Stomach (tissue), 4 donors: ENCODE measurements at regions not wholly inside any gene's neighbourhood (a gene's known extent, or its start where the extent isn't known, plus 50 kb on each side); places are given as distances from the start of the nearest gene placed in this dataset.

Experiments
- CTCF ChIP-seq, 7 experiments: fragments of 450-650 bp in 4 of 7; fragments of 200-600 bp in 3 of 7; sonication (generic) in 3 of 7; IDR thresholded peaks; one replicate each; pipeline ENCODE4 v1.5.1; 2016 to 2019; ENCODE audit warnings: antibody characterized with exemption in 7 of 7, control low read depth in 2 of 7, mild to moderate bottlenecking in 1 of 7
- POLR2AphosphoS5 ChIP-seq, 3 donors: sonication (generic); formaldehyde crosslinking; IDR thresholded peaks; one replicate each; pipeline ENCODE4 v1.6.1; 2016; ENCODE audit warnings: antibody characterized with exemption in 3 of 3

GRCh38 chr9:89991204-89991790 is 386.5 kb downstream of the GADD45G start:
- TF ChIP-seq CTCF (IDR thresholded peaks at IDR 0.05) (no peak), POLR2AphosphoS5 (IDR thresholded peaks at IDR 0.05) (peak in 1 of 3 donors; percentile 15)
